GM10248 (cell line): ENCODE measurements at regions not wholly inside any gene's neighbourhood (a gene's known extent, or its start where the extent isn't known, plus 50 kb on each side); places are given as distances from the start of the nearest gene placed in this dataset.

Experiments used
- CTCF ChIA-PET: fragments of 300-600 bp; sonication (Branson Sonifier 250); formaldehyde crosslinking; extraction: SDS; loops from one replicate; lab custom pipeline; 2021; ENCODE audit warnings: antibody characterized with exemption; lab: Yijun Ruan, JAX
- POLR2A ChIA-PET: fragments of 350-650 bp; sonication (Branson Sonifier 250); formaldehyde crosslinking; extraction: SDS; loops from one replicate; lab custom pipeline; 2020; ENCODE audit warnings: antibody characterized with exemption; lab: Yijun Ruan, JAX
- DNase-seq: peaks from one replicate; pipeline ENCODE4 v3.0.0; 2012; ENCODE audit errors: extremely low spot score
- TF ChIP-seq, protein P1 (sequence below): IDR thresholded peaks from 2 replicates; pipeline ENCODE4 v1.5.1; 2012; ENCODE audit warnings: mild to moderate bottlenecking, low read depth; ENCODE audit errors: extremely low read depth, missing control alignments, control extremely low read depth

- CTCF ChIA-PET: interaction anchor here (1.5 kb wide), 1 partner anchor 11 kb away, joined by 3 read pairs; no protein-coding TSS in a partner anchor
- TF ChIP-seq, protein P1, sequence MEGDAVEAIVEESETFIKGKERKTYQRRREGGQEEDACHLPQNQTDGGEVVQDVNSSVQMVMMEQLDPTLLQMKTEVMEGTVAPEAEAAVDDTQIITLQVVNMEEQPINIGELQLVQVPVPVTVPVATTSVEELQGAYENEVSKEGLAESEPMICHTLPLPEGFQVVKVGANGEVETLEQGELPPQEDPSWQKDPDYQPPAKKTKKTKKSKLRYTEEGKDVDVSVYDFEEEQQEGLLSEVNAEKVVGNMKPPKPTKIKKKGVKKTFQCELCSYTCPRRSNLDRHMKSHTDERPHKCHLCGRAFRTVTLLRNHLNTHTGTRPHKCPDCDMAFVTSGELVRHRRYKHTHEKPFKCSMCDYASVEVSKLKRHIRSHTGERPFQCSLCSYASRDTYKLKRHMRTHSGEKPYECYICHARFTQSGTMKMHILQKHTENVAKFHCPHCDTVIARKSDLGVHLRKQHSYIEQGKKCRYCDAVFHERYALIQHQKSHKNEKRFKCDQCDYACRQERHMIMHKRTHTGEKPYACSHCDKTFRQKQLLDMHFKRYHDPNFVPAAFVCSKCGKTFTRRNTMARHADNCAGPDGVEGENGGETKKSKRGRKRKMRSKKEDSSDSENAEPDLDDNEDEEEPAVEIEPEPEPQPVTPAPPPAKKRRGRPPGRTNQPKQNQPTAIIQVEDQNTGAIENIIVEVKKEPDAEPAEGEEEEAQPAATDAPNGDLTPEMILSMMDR: no peak
- DNase-seq: no peak
- POLR2A ChIA-PET: no interaction called here
Measured at GRCh38 chr15:87781959-87782625, 474.4 kb downstream of the NTRK3 start.

GRCh38 chr15:87779746-87780145, 476.8 kb downstream of the NTRK3 start:
- CTCF ChIA-PET: no interaction called here
- TF ChIP-seq, protein P1: no peak
- no peak for DNase-seq
- POLR2A ChIA-PET: no interaction called here

DNA sequence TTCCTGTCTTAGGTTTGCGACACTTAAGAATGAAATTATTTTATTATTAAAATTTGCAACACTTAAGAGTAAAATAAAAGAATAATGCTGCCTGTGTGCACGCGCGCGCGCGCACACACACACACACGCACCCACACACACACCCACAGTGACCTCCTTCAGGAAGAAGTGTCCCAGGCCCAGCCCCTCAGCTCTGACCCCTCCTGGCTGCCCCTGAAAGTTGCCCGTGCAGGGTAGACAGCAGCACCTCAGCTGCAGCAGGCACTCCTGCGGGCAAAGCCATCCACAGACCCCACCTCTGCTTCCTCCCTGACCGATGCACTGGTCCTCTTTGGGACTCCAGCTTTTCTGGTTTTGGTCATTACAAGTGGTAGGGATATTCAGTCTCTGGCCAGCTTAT, 478.2 kb downstream of the NTRK3 start:
- TF ChIP-seq, protein P1: no peak
- CTCF ChIA-PET: interaction anchor here (1.3 to 1.4 kb wide), 2 partner anchors 11 to 12 kb away, joined by 4 read pairs; no protein-coding TSS in a partner anchor
- POLR2A ChIA-PET: no interaction called here
- DNase-seq: no peak

- TF ChIP-seq, protein P1: no peak
- ChIA-PET CTCF (no interaction called here), POLR2A (no interaction called here)
- no peak for DNase-seq
Measured at GRCh38 chr15:87777054-87777561, 479.4 kb downstream of the NTRK3 start.

DNA sequence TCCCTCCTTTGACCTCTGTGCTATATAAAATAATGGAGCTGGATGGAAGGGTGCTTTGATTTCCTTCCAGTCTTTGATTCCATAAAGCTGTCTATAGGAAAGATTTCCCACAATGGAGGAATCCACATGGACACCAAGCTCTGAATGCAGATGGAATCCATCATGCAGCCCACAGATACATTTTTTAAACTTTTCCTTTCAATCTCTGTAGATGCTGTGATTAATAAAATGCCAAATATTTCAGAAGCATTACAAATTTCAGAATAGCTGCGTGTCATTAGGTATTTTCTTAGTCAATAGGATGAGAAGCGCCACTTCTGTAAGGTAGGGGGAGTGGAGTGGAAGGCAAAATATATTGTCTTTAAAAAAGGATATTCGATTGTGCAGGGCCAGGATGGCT, 489.0 kb downstream of the NTRK3 start:
- TF ChIP-seq, protein P1: no peak
- ChIA-PET POLR2A (no interaction called here), CTCF (interaction anchor here (0.9 kb wide), 1 partner anchor 11 kb away, joined by 4 read pairs; no protein-coding TSS in a partner anchor)
- DNase-seq: no peak

- POLR2A ChIA-PET: no interaction called here
- no peak for DNase-seq
Measured at GRCh38 chr15:87764461-87765240, 491.9 kb downstream of the NTRK3 start.

More at GRCh38 chr15:87764461-87765240, 491.9 kb downstream of the NTRK3 start:
- TF ChIP-seq, protein P1: no peak
- CTCF ChIA-PET: no interaction called here
